PC-9 (cell line): ENCODE measurements at regions not wholly inside any gene's neighbourhood (a gene's known extent, or its start where the extent isn't known, plus 50 kb on each side); places are given as distances from the start of the nearest gene placed in this dataset.

Experiments used
- BruUV-seq: library from RNA; stranded (reverse); fragments of 400-500 nt; replicated peaks from 2 replicates; lab custom pipeline; 2021; lab: Mats Ljungman, UMichigan
- CTCF ChIA-PET: fragments of 300-600 bp; sonication (Branson Sonifier 250); formaldehyde crosslinking; loops from one replicate; lab custom pipeline; 2022; ENCODE audit warnings: antibody characterized with exemption; lab: Charles Lee
- POLR2A ChIA-PET: fragments of 300-600 bp; sonication (Branson Sonifier 250); formaldehyde crosslinking; loops from one replicate; lab custom pipeline; 2022; ENCODE audit warnings: antibody characterized with exemption; ENCODE audit not compliant: unreplicated experiment; lab: Charles Lee
- DNase-seq, 2 experiments: peaks; one replicate each; pipeline versions ENCODE4 v3.0.0 to v3.0.0-alpha.2; 2015 to 2022; ENCODE audit warnings: mixed read lengths in 1 of 2
- H2AFZ ChIP-seq: fragments of 200-600 bp; sonication (generic); 2 replicates; pipeline ENCODE4 v1.8.1; 2017; ENCODE audit warnings: antibody characterized with exemption
- H3F3A ChIP-seq: fragments of 200-600 bp; sonication (generic); 2 replicates; pipeline ENCODE4 v1.8.1; 2017; ENCODE audit warnings: antibody characterized with exemption, mild to moderate bottlenecking, low read depth; ENCODE audit not compliant: insufficient read depth
- H3K27ac ChIP-seq: fragments of 200-600 bp; sonication (generic); 2 replicates; pipeline ENCODE4 v1.6.1; 2016; ENCODE audit warnings: mixed run types
- H3K27me3 ChIP-seq: fragments of 200-600 bp; sonication (generic); 2 replicates; pipeline ENCODE4 v1.6.1; 2016; ENCODE audit warnings: low read depth, mixed run types; ENCODE audit not compliant: insufficient read depth
- H3K36me3 ChIP-seq: fragments of 200-600 bp; sonication (generic); 2 replicates; pipeline ENCODE4 v1.6.1; 2016; ENCODE audit warnings: low read depth, mixed run types
- H3K4me1 ChIP-seq: fragments of 200-600 bp; sonication (generic); replicated peaks from 2 replicates; pipeline ENCODE4 v1.6.1; 2016; ENCODE audit warnings: mixed run types; ENCODE audit not compliant: insufficient read depth
- H3K4me2 ChIP-seq: fragments of 200-600 bp; sonication (generic); 2 replicates; pipeline ENCODE4 v1.6.1; 2017; ENCODE audit warnings: mixed run types
- H3K4me3 ChIP-seq: fragments of 200-600 bp; sonication (generic); 2 replicates; pipeline ENCODE4 v1.6.1; 2016; ENCODE audit warnings: mixed run types
- H3K79me2 ChIP-seq: fragments of 200-600 bp; sonication (generic); 2 replicates; pipeline ENCODE4 v1.6.1; 2017; ENCODE audit warnings: low read depth, mixed run types
- H3K9me2 ChIP-seq: fragments of 200-600 bp; sonication (generic); 2 replicates; pipeline ENCODE4 v1.8.1; 2017; ENCODE audit warnings: mild to moderate bottlenecking; ENCODE audit not compliant: insufficient read depth
- H3K9me3 ChIP-seq: fragments of 200-600 bp; sonication (generic); 2 replicates; pipeline ENCODE4 v1.8.1; 2016; ENCODE audit warnings: low read depth; ENCODE audit not compliant: insufficient read depth
- H4K20me1 ChIP-seq: fragments of 200-600 bp; sonication (generic); 2 replicates; pipeline ENCODE4 v1.8.1; 2017; ENCODE audit not compliant: insufficient read depth
- CTCF ChIP-seq: fragments of 200-600 bp; sonication (generic); conservative IDR thresholded peaks from 2 replicates; pipeline ENCODE4 v1.6.1; 2017; ENCODE audit warnings: mixed run types, antibody characterized with exemption, mild to moderate bottlenecking, moderate library complexity
- EZH2 ChIP-seq: fragments of 200-600 bp; sonication (generic); IDR thresholded peaks from 2 replicates; pipeline ENCODE4 v1.8.0; 2017; ENCODE audit warnings: antibody characterized with exemption, low read depth
- intact Hi-C: fragments of 100-400 bp; cut with micrococcal nuclease; formaldehyde crosslinking; loops from one replicate; pipeline ENCODE4 v1.10.0; 2022; ENCODE audit not compliant: unreplicated experiment

GRCh38 chr20:40899344-40899743 lies 129.3 kb upstream of the TOP1 start:
- no peaks in the 10 kb centered on the region for H3F3A ChIP-seq
- no peak for DNase-seq
- H3K36me3 ChIP-seq: no peaks in the 10 kb centered on the region
- no peaks in the 10 kb centered on the region for H3K79me2 ChIP-seq
- TF ChIP-seq CTCF: no peak
- no peak for TF ChIP-seq EZH2
- intact Hi-C loops: no loop called here
- no TSS peak for BruUV-seq
- POLR2A ChIA-PET: no interaction called here
- H2AFZ ChIP-seq: no peak overlapping the region
- peaks cover 75% of the 10 kb centered on the region for H3K27me3 ChIP-seq
- H3K9me2 ChIP-seq: no peaks in the 10 kb centered on the region
- H3K9me3 ChIP-seq: no peaks in the 10 kb centered on the region
- CTCF ChIA-PET: no interaction called here
- no peaks in the 10 kb centered on the region for H4K20me1 ChIP-seq
- no peak overlapping the region for H3K27ac ChIP-seq
- H3K4me2 ChIP-seq: no peak overlapping the region
- no peaks in the 10 kb centered on the region for H3K4me1 ChIP-seq
- H3K4me3 ChIP-seq: no peak overlapping the region

GRCh38 chr20:40900666-40901215 lies 127.9 kb upstream of the TOP1 start:
- Histone ChIP-seq H3K9me2 (no peaks in the 10 kb centered on the region), H3K36me3 (no peaks in the 10 kb centered on the region), H3K4me2 (no peak overlapping the region), H4K20me1 (no peaks in the 10 kb centered on the region), H3K27ac (no peak overlapping the region), H3K4me1 (no peaks in the 10 kb centered on the region), H2AFZ (no peak overlapping the region), H3K4me3 (no peak overlapping the region), H3K27me3 (peaks cover 66% of the 10 kb centered on the region), H3K9me3 (no peaks in the 10 kb centered on the region), H3F3A (no peaks in the 10 kb centered on the region), H3K79me2 (no peaks in the 10 kb centered on the region)
- POLR2A ChIA-PET: no interaction called here
- no peak for DNase-seq
- BruUV-seq: no TSS peak
- intact Hi-C loops: no loop called here
- CTCF ChIA-PET: no interaction called here
- TF ChIP-seq CTCF (no peak), EZH2 (no peak)

GRCh38 chr20:40902661-40903060 lies 126.0 kb upstream of the TOP1 start:
- H3K4me1 ChIP-seq: no peaks in the 10 kb centered on the region
- no peaks in the 10 kb centered on the region for H3K9me3 ChIP-seq
- DNase-seq: no peak
- no TSS peak for BruUV-seq
- H3F3A ChIP-seq: no peaks in the 10 kb centered on the region
- ChIA-PET POLR2A (no interaction called here), CTCF (no interaction called here)
- no peak overlapping the region for H2AFZ ChIP-seq
- H3K4me3 ChIP-seq: no peak overlapping the region
- no peak overlapping the region for H3K4me2 ChIP-seq
- H3K9me2 ChIP-seq: 0 out of 2 replicates have a peak, but pooled peaks cover 3% of the 10 kb centered on the region
- intact Hi-C loops: no loop called here
- peaks cover 54% of the 10 kb centered on the region for H3K27me3 ChIP-seq
- H3K79me2 ChIP-seq: no peaks in the 10 kb centered on the region
- TF ChIP-seq CTCF (no peak), EZH2 (no peak)
- no peaks in the 10 kb centered on the region for H3K36me3 ChIP-seq
- no peaks in the 10 kb centered on the region for H4K20me1 ChIP-seq
- H3K27ac ChIP-seq: no peak overlapping the region
